H9 (cell line): ENCODE measurements at regions not wholly inside any gene's neighbourhood (a gene's known extent, or its start where the extent isn't known, plus 50 kb on each side); places are given as distances from the start of the nearest gene placed in this dataset.
"Not testable (repeated sequence)": the region's sequence is repeated elsewhere in the genome, so short reads cannot be mapped to it uniquely, and the experiment has no call there.

ENCODE experiments used
- DNase-seq: peaks from one replicate; pipeline ENCODE4 v3.0.0-alpha.2; 2017
- H2AFZ ChIP-seq: one replicate; pipeline ENCODE4 v1.6.1; 2013; ENCODE audit warnings: mild to moderate bottlenecking, low read length, control low read depth, moderate library complexity
- H2AK5ac ChIP-seq: 2 replicates; pipeline ENCODE4 v1.6.1; 2013; ENCODE audit warnings: low read length, control low read depth, mixed read lengths; ENCODE audit not compliant: insufficient read length
- H2BK120ac ChIP-seq: one replicate; pipeline ENCODE4 v1.6.1; 2013; ENCODE audit warnings: low read depth, mild to moderate bottlenecking, low read length, control low read depth, inconsistent platforms; ENCODE audit not compliant: poor library complexity, severe bottlenecking
- H2BK12ac ChIP-seq: 2 replicates; pipeline ENCODE4 v1.6.1; 2013; ENCODE audit warnings: low read length, control low read depth, mixed read lengths, low read depth; ENCODE audit not compliant: insufficient read length
- H2BK15ac ChIP-seq: 2 replicates; pipeline ENCODE4 v1.6.1; 2013; ENCODE audit warnings: low read depth, low read length, control low read depth
- H2BK20ac ChIP-seq: one replicate; pipeline ENCODE4 v1.6.1; 2013; ENCODE audit warnings: low read depth, mild to moderate bottlenecking, low read length, control low read depth, inconsistent platforms; ENCODE audit not compliant: poor library complexity, severe bottlenecking
- H2BK5ac ChIP-seq: 2 replicates; pipeline ENCODE4 v1.6.1; 2013; ENCODE audit warnings: low read length, control low read depth, mixed read lengths; ENCODE audit not compliant: insufficient read length
- H3K14ac ChIP-seq: 2 replicates; pipeline ENCODE4 v1.6.1; 2013; ENCODE audit warnings: low read length, control low read depth; ENCODE audit not compliant: insufficient read depth
- H3K18ac ChIP-seq: 2 replicates; pipeline ENCODE4 v1.6.1; 2013; ENCODE audit warnings: low read depth, mild to moderate bottlenecking, mixed read lengths, low read length, control low read depth; ENCODE audit not compliant: insufficient read length
- H3K23ac ChIP-seq: 2 replicates; pipeline ENCODE4 v1.6.1; 2013; ENCODE audit warnings: low read length, control low read depth, mixed read lengths, low read depth; ENCODE audit not compliant: insufficient read length
- H3K23me2 ChIP-seq: 2 replicates; pipeline ENCODE4 v1.6.1; 2013; ENCODE audit warnings: low read depth, mild to moderate bottlenecking, mixed read lengths, low read length, control low read depth; ENCODE audit not compliant: insufficient read length, poor library complexity, severe bottlenecking
- H3K27ac ChIP-seq: 2 replicates; pipeline ENCODE4 v1.5.1; 2013; ENCODE audit warnings: low read length, control low read depth, mixed read lengths, low read depth; ENCODE audit not compliant: insufficient read length
- H3K27me3 ChIP-seq: 2 replicates; pipeline ENCODE4 v1.6.1; 2013; ENCODE audit warnings: low read length, control low read depth, inconsistent platforms; ENCODE audit not compliant: insufficient read depth
- H3K4ac ChIP-seq: 2 replicates; pipeline ENCODE4 v1.6.1; 2013; ENCODE audit warnings: low read depth, mild to moderate bottlenecking, control low read depth, inconsistent platforms, low read length, moderate library complexity
- H3K4me1 ChIP-seq: 2 replicates; pipeline ENCODE4 v1.6.1; 2013; ENCODE audit warnings: low read length, control low read depth, inconsistent platforms; ENCODE audit not compliant: insufficient read depth
- H3K4me2 ChIP-seq: 2 replicates; pipeline ENCODE4 v1.6.1; 2013; ENCODE audit warnings: low read length, control low read depth, mixed read lengths; ENCODE audit not compliant: insufficient read length, insufficient read depth
- H3K56ac ChIP-seq: 2 replicates; pipeline ENCODE4 v1.6.1; 2013; ENCODE audit warnings: low read depth, mild to moderate bottlenecking, mixed read lengths, low read length, control low read depth; ENCODE audit not compliant: insufficient read length
- H3K79me1 ChIP-seq: 2 replicates; pipeline ENCODE4 v1.6.1; 2013; ENCODE audit warnings: low read depth, mild to moderate bottlenecking, moderate library complexity, low read length, control low read depth, inconsistent platforms; ENCODE audit not compliant: insufficient read depth, poor library complexity, severe bottlenecking
- H3K79me2 ChIP-seq: 2 replicates; pipeline ENCODE4 v1.6.1; 2013; ENCODE audit warnings: low read length, control low read depth, inconsistent platforms; ENCODE audit not compliant: insufficient read depth
- H3K9ac ChIP-seq: 2 replicates; pipeline ENCODE4 v1.6.1; 2013; ENCODE audit warnings: low read length, control low read depth, mixed read lengths; ENCODE audit not compliant: insufficient read length; ENCODE audit errors: extremely low read depth
- H3K9me3 ChIP-seq: one replicate; pipeline ENCODE4 v1.6.1; 2013; ENCODE audit warnings: low read depth, low read length, inconsistent platforms; ENCODE audit not compliant: control insufficient read depth
- H3T11ph ChIP-seq: one replicate; pipeline ENCODE4 v1.6.1; 2013; ENCODE audit warnings: mild to moderate bottlenecking, low read length, control low read depth, inconsistent platforms
- H4K20me1 ChIP-seq: one replicate; pipeline ENCODE4 v1.6.1; 2013; ENCODE audit not compliant: control insufficient read depth, insufficient read length, insufficient read depth
- H4K5ac ChIP-seq: 2 replicates; pipeline ENCODE4 v1.6.1; 2013; ENCODE audit warnings: low read depth, mild to moderate bottlenecking, mixed read lengths, low read length, control low read depth; ENCODE audit not compliant: insufficient read length
- H4K8ac ChIP-seq: replicated peaks from 2 replicates; pipeline ENCODE4 v1.6.1; 2013; ENCODE audit warnings: low read length, control low read depth, mixed read lengths, low read depth; ENCODE audit not compliant: insufficient read length
- H4K91ac ChIP-seq: 2 replicates; pipeline ENCODE4 v1.6.1; 2013; ENCODE audit warnings: low read depth, mild to moderate bottlenecking, moderate library complexity, mixed read lengths, low read length, control low read depth; ENCODE audit not compliant: insufficient read length
- H3K27ac Mint-ChIP-seq, 3 experiments: 2 replicates in 2 of 3; 3 replicates in 1 of 3; pipeline ENCODE4 v1.8.0; 2020 to 2021; ENCODE audit warnings: mixed read lengths in 3 of 3, mild to moderate bottlenecking in 1 of 3, moderate library complexity in 1 of 3
- H3K27me3 Mint-ChIP-seq: 2 replicates; pipeline ENCODE4 v1.8.0; 2021; ENCODE audit warnings: low read depth, mild to moderate bottlenecking, moderate library complexity, mixed read lengths
- H3K36me3 Mint-ChIP-seq, 3 experiments: 2 replicates in 2 of 3; 3 replicates in 1 of 3; pipeline ENCODE4 v1.8.0; 2020 to 2021; ENCODE audit warnings: low read depth in 3 of 3, mixed read lengths in 3 of 3; ENCODE audit not compliant: insufficient read depth in 1 of 3
- H3K4me1 Mint-ChIP-seq, 2 experiments: 2 replicates each; pipeline ENCODE4 v1.8.0; 2020; ENCODE audit warnings: mixed read lengths in 2 of 2
- H3K4me3 Mint-ChIP-seq, 2 experiments: 2 replicates in 1 of 2; 3 replicates in 1 of 2; pipeline ENCODE4 v1.8.0; 2020 to 2021; ENCODE audit warnings: mild to moderate bottlenecking in 2 of 2, mixed read lengths in 2 of 2, moderate library complexity in 1 of 2
- H3K9me3 Mint-ChIP-seq, 2 experiments: 2 replicates in 1 of 2; 3 replicates in 1 of 2; pipeline ENCODE4 v1.8.0; 2020; ENCODE audit warnings: mild to moderate bottlenecking in 2 of 2, mixed read lengths in 2 of 2, moderate library complexity in 1 of 2
- WGBS: extraction: QIAGEN DNeasy Blood & Tissue Kit; methylation state at CpG from one replicate; pipeline ENCODE4 v1.1.7; 2013; ENCODE audit warnings: missing lambda C conversion rate, low lambda C conversion rate, mixed read lengths; ENCODE audit not compliant: insufficient read length; ENCODE audit errors: extremely low coverage; 5-methylcytosine and 5-hydroxymethylcytosine counted together

- not testable (repeated sequence) for H3K27me3 ChIP-seq, H4K91ac ChIP-seq, H4K8ac ChIP-seq, H2BK120ac ChIP-seq, H2BK12ac ChIP-seq, H3K23me2 ChIP-seq, H4K5ac ChIP-seq, DNase-seq, H3K27ac ChIP-seq, H3T11ph ChIP-seq, H3K4ac ChIP-seq, H3K4me1 ChIP-seq, H3K27ac Mint-ChIP-seq, H2AFZ ChIP-seq, H2BK20ac ChIP-seq, H3K9ac ChIP-seq, H2BK5ac ChIP-seq, H3K18ac ChIP-seq, H3K79me2 ChIP-seq, H3K4me3 Mint-ChIP-seq, H3K23ac ChIP-seq, H3K56ac ChIP-seq, H3K4me2 ChIP-seq, H2AK5ac ChIP-seq, H2BK15ac ChIP-seq, H3K79me1 ChIP-seq, H3K27me3 Mint-ChIP-seq, H3K4me1 Mint-ChIP-seq, H3K14ac ChIP-seq, H4K20me1 ChIP-seq
- no CpG with 5 or more reads among the region's 33 CpGs for WGBS
- Mint-ChIP-seq H3K36me3 (peaks cover 10 to 15% (median 15%) of the 10 kb centered on the region in 3 experiments; a peak in 6 of 7 replicates), H3K9me3 (peaks cover 36 to 55% of the 10 kb centered on the region in 2 experiments)
- H3K9me3 ChIP-seq = peaks cover 45% of the 10 kb centered on the region
Observed at GRCh38 chr14:105639969-105640931, 113.9 kb downstream of the TMEM121 start.
